Posterior vena cava (tissue), 2 donors: ENCODE measurements at regions not wholly inside any gene's neighbourhood (a gene's known extent, or its start where the extent isn't known, plus 50 kb on each side); places are given as distances from the start of the nearest gene placed in this dataset.
"Not testable (repeated sequence)": the region's sequence is repeated elsewhere in the genome, so short reads cannot be mapped to it uniquely, and the experiment has no call there.

Source experiments
- DNase-seq: peaks from one replicate; pipeline ENCODE4 v3.0.0-alpha.2; 2020; ENCODE audit warnings: low spot score
- intact Hi-C, 2 donors: fragments of 100-400 bp; cut with DNase I; formaldehyde crosslinking; loops; one replicate each; pipeline versions ENCODE4 v1.14.1 to v1.14.2; 2022 to 2023
- donor health status: DM: yes; HTN: yes; CAD: no.
- donor health status: DM: yes; HTN: yes; CAD: no.

- DNase-seq = peak; percentile 75
- intact Hi-C loops = no loop called here
Measured at GRCh38 chr21:28516991-28517592, 475.6 kb downstream of the LTN1 start.

- intact Hi-C loops = no loop called here
- DNase-seq = no peak
Measured at GRCh38 chr21:28516021-28516420, 476.7 kb downstream of the LTN1 start.

DNA sequence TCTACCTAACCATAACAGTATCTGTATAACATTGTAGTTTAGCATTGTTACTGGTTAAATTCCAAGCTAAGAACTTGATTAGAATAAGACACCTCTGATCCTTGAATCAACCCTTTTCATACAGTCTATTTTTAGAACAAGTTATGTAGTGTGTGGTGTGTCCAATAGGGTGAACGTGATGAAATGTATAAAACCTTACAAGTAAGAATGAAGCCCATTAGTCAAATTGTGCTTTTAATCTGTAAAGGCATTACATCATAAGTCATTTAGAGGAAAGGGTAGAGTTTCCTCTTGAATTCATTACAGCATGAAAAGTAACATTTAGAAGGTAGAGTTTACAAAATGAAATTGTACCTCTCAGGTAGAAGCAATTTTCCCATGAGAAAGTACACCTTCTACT is 479.2 kb downstream of the LTN1 start:
- intact Hi-C loops = no loop called here
- DNase-seq = no peak

- intact Hi-C loops = no loop called here
- no peak for DNase-seq
Measured at GRCh38 chr21:28509031-28509430, 483.6 kb downstream of the LTN1 start.

- no peak for DNase-seq
- intact Hi-C loops = no loop called here
Measured at GRCh38 chr21:28508126-28508525, 484.6 kb downstream of the LTN1 start.

- intact Hi-C loops = no loop called here
- DNase-seq = no peak
Measured at GRCh38 chr21:28496517-28496916, 496.2 kb downstream of the LTN1 start.

DNA sequence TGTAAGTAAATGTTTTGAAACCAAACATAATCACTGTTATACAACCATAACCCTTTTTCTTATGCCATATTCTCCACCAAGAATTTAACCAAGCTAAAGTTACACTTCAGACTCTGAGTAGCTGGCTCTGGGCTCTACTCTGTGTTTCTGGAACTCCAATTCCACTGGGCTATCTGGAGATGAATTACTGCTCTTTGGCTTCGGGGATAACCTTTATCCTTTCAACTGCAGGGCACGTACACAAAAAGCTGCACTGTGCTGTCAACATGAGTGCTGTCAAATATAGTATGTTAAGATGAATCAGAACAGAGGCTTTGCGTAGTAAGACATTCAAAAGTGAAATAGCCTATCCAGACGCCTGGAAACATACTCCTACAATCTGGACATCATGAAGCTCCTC is 500.6 kb downstream of the LTN1 start:
- intact Hi-C loops = no loop called here
- no peak for DNase-seq

DNA sequence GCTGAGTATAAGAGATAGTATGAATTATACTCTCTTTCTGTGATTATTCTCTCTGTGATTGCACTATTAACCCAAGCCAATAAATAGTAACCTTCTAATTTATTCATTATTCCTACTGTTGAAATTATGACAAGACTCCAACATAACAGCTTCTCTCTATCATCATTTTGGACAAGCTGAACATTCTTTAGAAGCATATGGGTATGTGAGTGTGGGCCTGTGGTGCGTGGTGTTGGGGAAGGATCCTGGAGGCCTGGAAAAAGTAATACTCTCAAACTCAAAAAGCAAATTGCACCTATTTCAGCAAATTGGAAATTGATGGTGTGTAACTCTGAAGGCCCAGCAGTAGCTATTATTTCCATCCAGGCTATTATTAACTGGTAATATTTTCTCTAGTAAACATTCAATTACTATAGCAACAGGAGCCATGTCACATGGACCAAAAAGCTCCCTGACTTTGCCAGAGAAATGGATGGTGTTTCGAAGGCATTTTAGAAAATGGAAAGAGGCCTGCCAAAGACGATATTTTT is 502.8 kb downstream of the LTN1 start:
- DNase-seq = no peak
- intact Hi-C loops = no loop called here

DNA sequence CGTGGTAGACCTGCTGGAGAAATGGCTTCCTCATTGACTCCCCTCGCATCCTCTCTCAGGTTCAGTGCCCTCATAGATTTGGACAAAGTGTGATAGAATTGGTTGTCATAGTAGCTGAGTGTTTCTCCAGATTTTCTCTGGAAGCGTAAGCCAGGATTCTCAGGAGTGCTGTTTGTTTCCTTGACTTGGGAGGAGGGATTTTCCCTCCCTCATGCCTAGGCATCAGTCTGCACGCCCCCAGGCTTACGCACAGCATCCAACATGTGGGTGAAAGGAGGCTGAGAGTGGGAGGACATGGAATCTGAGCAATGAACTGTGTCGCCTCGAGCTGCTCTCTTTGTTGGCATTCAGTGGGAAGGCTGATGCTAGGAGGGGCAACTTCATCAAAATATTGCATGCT is 503.5 kb downstream of the LTN1 start:
- intact Hi-C loops = no loop called here
- no peak for DNase-seq

DNA sequence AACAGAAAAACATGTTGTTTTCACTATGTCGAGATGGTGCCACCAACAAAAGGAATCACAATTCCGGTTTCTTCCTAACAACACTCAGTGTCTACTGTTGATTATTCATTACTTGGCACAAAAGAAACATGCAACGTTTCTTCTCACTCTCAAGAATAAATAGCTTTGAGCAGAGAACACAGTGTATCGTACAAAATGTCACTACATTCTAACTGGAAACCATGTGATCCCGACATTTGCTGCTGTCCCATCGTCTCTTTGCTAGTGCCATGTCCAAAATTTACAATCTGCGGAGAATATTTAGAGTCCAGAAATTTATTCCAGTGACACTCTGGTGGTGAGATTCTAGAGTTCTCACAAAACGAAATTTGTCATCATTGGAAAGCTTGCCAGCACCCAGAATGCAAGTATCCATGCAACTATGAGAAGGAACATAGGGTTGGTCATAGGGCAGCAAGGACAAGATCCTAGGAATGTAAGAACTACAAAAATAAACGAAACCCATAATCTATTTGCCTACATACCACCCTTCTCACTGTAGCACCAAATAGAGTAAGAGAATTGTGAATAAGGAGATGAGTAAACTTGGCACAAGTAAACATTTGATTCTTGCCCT is 505.1 kb downstream of the LTN1 start:
- no peak for DNase-seq
- intact Hi-C loops = no loop called here

DNA sequence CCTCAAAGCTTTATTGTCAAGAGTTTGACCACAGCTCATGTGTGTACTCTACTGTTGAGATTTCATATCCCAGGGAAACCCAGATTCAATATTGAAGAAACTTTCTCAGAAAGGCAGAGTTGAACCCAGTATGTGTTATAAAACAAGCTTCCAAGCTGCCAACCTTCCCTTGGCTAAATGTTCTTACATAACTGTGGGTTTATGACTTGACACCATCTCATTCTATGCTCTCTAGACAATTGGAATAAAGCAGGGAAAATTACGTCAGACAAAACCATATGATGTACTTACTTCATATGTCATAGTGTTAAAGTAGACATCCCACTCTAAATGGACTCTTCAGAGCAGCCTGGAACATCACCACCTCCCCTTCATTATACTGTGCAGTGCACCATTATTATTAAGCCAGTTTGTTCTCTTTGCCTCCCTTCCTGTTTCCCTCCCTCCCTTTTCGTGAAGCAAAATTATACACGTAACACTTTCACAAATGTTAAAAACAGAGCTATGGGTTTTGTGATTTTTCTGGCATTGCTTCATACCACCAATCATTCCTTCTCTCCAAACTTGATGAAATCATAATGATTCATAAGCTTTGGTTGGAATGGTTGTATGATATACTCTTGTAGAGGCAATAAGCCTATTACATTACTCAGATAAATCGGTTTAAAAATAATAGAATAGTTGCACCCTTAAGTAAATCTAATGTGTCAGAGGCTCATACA is 507.2 kb downstream of the LTN1 start:
- intact Hi-C loops = no loop called here
- no peak for DNase-seq

DNA sequence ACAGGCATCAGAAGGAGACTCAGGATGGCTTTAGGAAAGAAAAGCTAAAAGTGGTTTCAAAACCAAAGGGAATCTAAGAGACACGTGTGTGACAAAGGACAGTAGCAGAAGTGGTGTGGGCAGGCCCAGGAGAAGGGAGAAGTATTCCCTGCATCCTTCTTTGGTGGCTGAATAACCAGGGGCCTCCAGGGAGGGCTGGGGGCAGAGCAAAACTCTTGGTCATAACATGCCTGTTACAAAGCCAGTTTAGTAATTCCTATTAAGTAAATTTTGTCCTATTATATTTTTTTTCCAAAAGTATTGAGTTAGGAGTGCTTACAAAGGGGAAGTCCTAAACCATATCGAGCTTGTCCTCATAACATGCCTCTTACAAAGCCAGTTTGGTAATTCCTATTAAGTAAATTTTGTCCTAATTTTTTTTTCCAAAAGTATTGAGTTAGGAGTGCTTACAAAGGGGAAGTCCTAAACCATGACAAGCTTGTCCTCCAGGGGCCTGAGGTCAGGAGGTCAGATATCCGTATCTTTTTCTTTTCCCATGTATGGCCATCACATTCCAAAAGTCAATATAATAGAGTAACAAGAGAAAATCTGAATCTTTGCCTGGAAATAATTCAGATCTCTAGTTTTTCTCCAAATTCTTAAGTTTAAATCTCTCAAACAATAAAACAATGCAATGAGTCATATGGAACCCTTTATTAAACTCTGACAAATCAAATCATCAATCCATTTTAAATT is 509.2 kb downstream of the LTN1 start:
- no peak for DNase-seq
- intact Hi-C loops = no loop called here

DNA sequence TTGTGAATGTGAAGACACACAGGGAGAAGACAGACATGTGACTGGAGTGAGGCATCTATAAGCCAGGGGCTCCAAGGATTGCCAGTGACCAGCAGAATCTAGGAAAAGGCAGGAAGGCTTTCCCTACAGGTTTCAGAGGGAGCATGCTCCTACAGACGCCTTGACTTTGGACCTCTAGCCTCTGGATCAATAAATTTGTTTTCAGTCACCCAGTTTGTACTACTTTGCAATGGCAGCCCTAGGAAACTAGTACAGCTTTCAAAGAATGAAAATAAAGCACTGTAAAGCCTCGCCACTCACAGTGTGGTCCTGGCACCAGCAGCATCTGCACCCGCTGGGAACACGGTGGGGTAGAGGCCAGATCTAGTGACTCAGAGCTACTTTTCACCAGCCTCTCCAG is 510.0 kb downstream of the LTN1 start:
- intact Hi-C loops = no loop called here
- no peak for DNase-seq

- no peak for DNase-seq
- intact Hi-C loops = no loop called here
Measured at GRCh38 chr21:28480470-28480869, 512.2 kb downstream of the LTN1 start.

DNA sequence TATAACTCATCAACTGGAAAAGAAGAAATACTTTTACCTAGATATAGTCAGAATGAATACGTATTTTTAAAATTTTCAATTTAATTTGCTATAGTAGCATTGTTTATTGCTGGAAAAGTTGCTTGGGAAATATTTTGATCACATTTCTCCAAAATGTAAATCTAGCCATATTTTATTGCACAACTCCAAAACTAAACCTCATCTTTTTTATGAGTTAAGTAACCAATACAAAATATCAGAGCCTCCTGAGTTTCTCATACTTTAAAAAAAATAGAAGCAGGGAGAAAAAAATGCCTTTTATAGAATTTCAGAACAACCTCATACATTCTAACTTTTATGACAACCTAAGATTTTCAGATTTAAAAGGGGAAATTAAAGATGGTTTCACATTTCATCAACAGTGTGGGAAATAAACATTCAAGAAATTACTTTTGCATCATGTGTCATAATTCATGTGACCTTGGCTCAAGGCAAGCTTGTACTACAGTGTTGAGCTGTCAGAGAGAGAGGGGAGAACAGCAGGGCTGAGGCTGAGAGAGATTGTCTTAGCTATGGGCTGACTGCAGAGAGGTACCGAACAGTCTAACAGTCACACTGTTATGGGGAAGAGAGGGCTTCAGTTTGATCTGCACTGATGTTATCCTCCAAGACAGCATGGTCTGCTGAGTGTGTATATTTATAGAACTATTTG is 519.0 kb downstream of the LTN1 start:
- no peak for DNase-seq
- intact Hi-C loops = no loop called here

GRCh38 chr21:28472543-28472942 is 520.1 kb downstream of the LTN1 start:
- intact Hi-C loops, DNase-seq: not testable (repeated sequence)

GRCh38 chr21:28464988-28465387 is 527.7 kb downstream of the LTN1 start:
- intact Hi-C loops = no loop called here
- DNase-seq = no peak

GRCh38 chr21:28464095-28464494 is 528.6 kb downstream of the LTN1 start:
- intact Hi-C loops = no loop called here
- no peak for DNase-seq

- DNase-seq = no peak
- intact Hi-C loops = no loop called here
Measured at GRCh38 chr21:28459193-28459592, 533.5 kb downstream of the LTN1 start.

DNA sequence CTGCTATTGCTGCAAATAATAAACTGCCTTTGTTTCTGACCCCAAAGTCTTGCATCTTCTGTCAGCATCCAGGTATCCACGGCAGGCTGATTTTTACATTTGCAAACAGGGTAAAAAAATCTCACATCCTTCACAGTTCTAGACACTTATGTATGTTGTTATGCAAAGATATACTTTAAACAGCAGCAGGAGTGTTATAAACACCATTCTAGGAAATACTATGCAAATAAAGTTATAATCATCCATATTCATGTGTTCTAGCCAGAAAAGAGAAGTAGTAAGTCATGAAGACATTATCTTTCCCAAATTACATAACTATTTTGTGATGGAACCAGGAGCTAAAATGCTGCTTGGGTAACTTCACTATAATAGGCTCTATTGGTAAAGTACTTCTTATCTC is 534.2 kb downstream of the LTN1 start:
- intact Hi-C loops = no loop called here
- no peak for DNase-seq
